ENCODE measurements at regions not wholly inside any gene's neighbourhood (a gene's known extent, or its start where the extent isn't known, plus 50 kb on each side); places are given as distances from the start of the nearest gene placed in this dataset.
"Not testable (repeated sequence)": the region's sequence is repeated elsewhere in the genome, so short reads cannot be mapped to it uniquely, and the experiment has no call there.

DNA sequence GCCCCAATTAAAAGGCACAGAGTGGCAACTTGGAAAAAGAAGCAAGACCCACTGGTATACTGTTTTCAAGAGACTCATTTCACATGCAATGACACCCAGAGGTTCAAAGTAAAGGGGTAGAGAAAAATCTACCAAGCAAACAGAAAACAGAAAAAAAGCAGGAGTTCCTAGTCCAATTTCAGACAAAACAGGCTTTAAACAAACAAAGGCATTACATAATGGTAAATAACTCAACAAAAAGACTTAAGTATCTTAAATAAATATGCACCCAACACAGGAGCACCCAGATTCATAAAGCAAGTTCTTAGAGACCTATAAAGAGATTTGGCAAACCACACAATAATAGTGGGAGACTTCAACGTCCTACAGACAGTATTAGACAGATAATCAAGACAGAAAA lies 215.8 kb downstream of the SLCO4C1 start:
- Histone ChIP-seq H3K4me1 (ENCODE audit: control insufficient read depth in 2 of 2, insufficient read depth in 2 of 2, low read length in 2 of 2) (no peaks in the 10 kb centered on the region), H3K4me3 (ENCODE audit: low read length in 2 of 2) (no peak overlapping the region), H3K36me3 (ENCODE audit: control insufficient read depth in 2 of 2, insufficient read depth in 2 of 2, low read length in 1 of 2) (no peaks in the 10 kb centered on the region), H3K27me3 (ENCODE audit: control insufficient read depth in 2 of 2, insufficient read depth in 1 of 2, low read length in 1 of 2) (no peaks in the 10 kb centered on the region), H3K27ac (ENCODE audit: low read depth in 1 of 2, low read length in 1 of 2) (no peak overlapping the region), H3K9me3 (ENCODE audit: control insufficient read depth in 2 of 2, insufficient read depth in 1 of 2, low read length in 1 of 2) (peaks cover 0 to 9% of the 10 kb centered on the region in 2 donors)
- no peak for DNase-seq (ENCODE audit: low read depth in 6 of 9, low spot score in 9 of 9)
- WGBS = 71% methylated on average over 1 of the region's 1 CpG

DNA sequence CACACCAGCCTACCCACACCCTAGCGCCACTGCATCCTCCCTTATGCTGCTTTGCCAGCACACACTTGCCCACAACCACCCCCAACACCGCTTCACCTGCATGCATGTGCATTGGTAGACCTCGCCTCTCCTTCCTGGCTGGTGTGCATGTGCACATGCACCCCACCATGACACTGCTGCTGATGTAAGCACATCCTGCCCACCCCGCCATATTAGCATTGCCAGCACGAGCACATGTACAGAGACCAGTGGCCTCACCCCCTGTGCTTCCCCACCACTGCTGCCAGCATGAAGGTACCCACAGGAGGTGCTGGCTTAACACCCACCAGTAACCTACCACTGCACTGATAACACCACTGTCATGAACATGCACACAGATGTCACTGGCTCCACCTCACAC lies 218.2 kb downstream of the SLCO4C1 start:
- DNase-seq (ENCODE audit: low read depth in 6 of 9, low spot score in 9 of 9) = no peak
- H3K27me3 ChIP-seq (ENCODE audit: control insufficient read depth in 2 of 2, insufficient read depth in 1 of 2, low read length in 1 of 2) = no peaks in the 10 kb centered on the region
- H3K36me3 ChIP-seq (ENCODE audit: control insufficient read depth in 2 of 2, insufficient read depth in 2 of 2, low read length in 1 of 2) = no peaks in the 10 kb centered on the region
- H3K9me3 ChIP-seq (ENCODE audit: control insufficient read depth in 2 of 2, insufficient read depth in 1 of 2, low read length in 1 of 2) = peaks cover 0 to 9% of the 10 kb centered on the region in 2 donors
- H3K27ac ChIP-seq (ENCODE audit: low read depth in 1 of 2, low read length in 1 of 2) = no peak overlapping the region
- no peaks in the 10 kb centered on the region for H3K4me1 ChIP-seq (ENCODE audit: control insufficient read depth in 2 of 2, insufficient read depth in 2 of 2, low read length in 2 of 2)
- 93% methylated on average over 5 of the region's 5 CpGs for WGBS
- no peak overlapping the region for H3K4me3 ChIP-seq (ENCODE audit: low read length in 2 of 2)

DNA sequence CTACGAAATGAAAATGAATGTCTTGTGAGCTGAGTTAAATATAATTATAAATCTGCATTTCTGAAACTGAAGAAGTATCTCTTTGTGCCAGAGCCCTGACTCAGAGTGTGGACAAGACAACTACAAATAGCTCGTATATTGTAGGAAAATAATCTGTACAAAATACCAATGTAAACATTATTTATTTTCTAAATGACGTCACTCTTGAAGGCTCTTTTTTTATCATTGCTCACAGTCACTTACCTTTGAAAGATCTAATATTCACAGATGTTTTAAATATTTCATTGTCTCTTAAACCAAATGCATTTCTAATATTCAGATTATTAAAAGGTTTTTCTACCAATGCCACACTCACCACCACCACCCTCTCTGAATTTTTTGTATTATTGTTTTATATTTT lies 226.1 kb downstream of the SLCO4C1 start:
- H3K9me3 ChIP-seq (ENCODE audit: control insufficient read depth in 2 of 2, insufficient read depth in 1 of 2, low read length in 1 of 2) = no peaks in the 10 kb centered on the region
- H3K27me3 ChIP-seq (ENCODE audit: control insufficient read depth in 2 of 2, insufficient read depth in 1 of 2, low read length in 1 of 2) = no peaks in the 10 kb centered on the region
- no peaks in the 10 kb centered on the region for H3K36me3 ChIP-seq (ENCODE audit: control insufficient read depth in 2 of 2, insufficient read depth in 2 of 2, low read length in 1 of 2)
- no peak overlapping the region for H3K27ac ChIP-seq (ENCODE audit: low read depth in 1 of 2, low read length in 1 of 2)
- H3K4me3 ChIP-seq (ENCODE audit: low read length in 2 of 2) = no peak overlapping the region
- H3K4me1 ChIP-seq (ENCODE audit: control insufficient read depth in 2 of 2, insufficient read depth in 2 of 2, low read length in 2 of 2) = no peaks in the 10 kb centered on the region
- DNase-seq (ENCODE audit: low read depth in 6 of 9, low spot score in 9 of 9) = no peak
- WGBS = 95% methylated on average over 3 of the region's 3 CpGs

DNA sequence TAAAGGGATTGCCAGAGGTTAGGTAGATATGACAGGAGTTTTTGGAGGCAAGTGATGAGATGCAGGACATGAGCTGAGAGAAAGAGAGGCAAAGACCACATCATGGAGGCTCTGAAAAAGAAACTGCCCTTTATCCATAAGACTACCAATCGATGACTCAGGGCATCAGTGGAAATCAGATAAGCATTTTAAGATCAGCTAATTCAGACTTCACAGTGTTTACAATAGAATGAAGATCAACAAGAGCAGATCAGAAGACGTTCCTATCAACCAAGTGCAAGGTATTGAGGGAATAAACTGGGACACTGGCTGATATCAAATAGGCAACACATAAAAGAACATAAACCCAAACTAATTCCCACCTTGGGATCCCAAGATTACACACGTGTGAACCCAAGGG lies 227.2 kb downstream of the SLCO4C1 start:
- DNase-seq (ENCODE audit: low read depth in 6 of 9, low spot score in 9 of 9) = no peak
- Histone ChIP-seq H3K36me3 (ENCODE audit: control insufficient read depth in 2 of 2, insufficient read depth in 2 of 2, low read length in 1 of 2) (no peaks in the 10 kb centered on the region), H3K27me3 (ENCODE audit: control insufficient read depth in 2 of 2, insufficient read depth in 1 of 2, low read length in 1 of 2) (no peaks in the 10 kb centered on the region), H3K27ac (ENCODE audit: low read depth in 1 of 2, low read length in 1 of 2) (no peak overlapping the region), H3K4me1 (ENCODE audit: control insufficient read depth in 2 of 2, insufficient read depth in 2 of 2, low read length in 2 of 2) (no peaks in the 10 kb centered on the region), H3K4me3 (ENCODE audit: low read length in 2 of 2) (no peak overlapping the region), H3K9me3 (ENCODE audit: control insufficient read depth in 2 of 2, insufficient read depth in 1 of 2, low read length in 1 of 2) (no peaks in the 10 kb centered on the region)
- WGBS = 76% methylated on average over 3 of the region's 3 CpGs

DNA sequence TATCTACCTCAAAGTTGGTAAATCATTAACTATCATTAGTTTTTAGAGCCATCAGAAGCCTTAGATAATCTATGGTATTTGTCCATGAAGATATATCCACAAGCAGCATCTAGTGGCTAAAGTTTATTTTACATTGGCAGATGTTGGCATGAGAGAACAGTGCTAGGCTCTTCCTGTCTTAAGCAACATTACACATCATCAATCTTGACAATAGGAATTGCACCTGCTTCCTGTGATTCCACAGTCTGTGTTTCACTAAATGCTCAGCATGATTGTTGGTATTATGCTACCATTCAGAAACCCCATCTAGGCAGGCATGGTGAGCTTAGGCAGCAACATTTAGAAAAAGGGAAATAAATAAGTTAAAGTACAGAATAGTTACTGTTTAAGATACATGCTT lies 246.6 kb downstream of the SLCO4C1 start:
- Histone ChIP-seq H3K4me1 (ENCODE audit: control insufficient read depth in 2 of 2, insufficient read depth in 2 of 2, low read length in 2 of 2) (no peaks in the 10 kb centered on the region), H3K27ac (ENCODE audit: low read depth in 1 of 2, low read length in 1 of 2) (no peak overlapping the region), H3K9me3 (ENCODE audit: control insufficient read depth in 2 of 2, insufficient read depth in 1 of 2, low read length in 1 of 2) (no peaks in the 10 kb centered on the region), H3K36me3 (ENCODE audit: control insufficient read depth in 2 of 2, insufficient read depth in 2 of 2, low read length in 1 of 2) (no peaks in the 10 kb centered on the region), H3K27me3 (ENCODE audit: control insufficient read depth in 2 of 2, insufficient read depth in 1 of 2, low read length in 1 of 2) (no peaks in the 10 kb centered on the region), H3K4me3 (ENCODE audit: low read length in 2 of 2) (no peak overlapping the region)
- no peak for DNase-seq (ENCODE audit: low read depth in 6 of 9, low spot score in 9 of 9)

DNA sequence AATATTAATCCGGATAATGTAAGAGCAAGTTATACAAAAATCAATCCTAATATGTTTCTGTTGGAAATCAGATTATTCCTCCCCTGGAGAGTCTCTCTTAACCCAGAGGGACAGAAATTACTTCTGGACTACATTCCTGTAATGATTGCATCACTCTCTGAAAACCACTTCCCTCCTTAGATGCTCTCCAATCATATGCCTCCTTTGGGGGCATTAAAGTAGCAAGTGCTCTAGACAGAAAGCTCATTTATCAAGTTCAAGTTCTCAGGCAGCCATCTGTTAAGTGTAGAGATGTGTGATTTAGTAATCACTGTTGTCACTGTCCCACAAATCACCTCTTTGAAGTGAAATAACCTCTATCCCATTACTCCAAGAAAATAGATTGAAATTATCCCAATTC lies 247.1 kb downstream of the SLCO4C1 start:
- H3K36me3 ChIP-seq (ENCODE audit: control insufficient read depth in 2 of 2, insufficient read depth in 2 of 2, low read length in 1 of 2) = no peaks in the 10 kb centered on the region
- H3K4me1 ChIP-seq (ENCODE audit: control insufficient read depth in 2 of 2, insufficient read depth in 2 of 2, low read length in 2 of 2) = no peaks in the 10 kb centered on the region
- H3K9me3 ChIP-seq (ENCODE audit: control insufficient read depth in 2 of 2, insufficient read depth in 1 of 2, low read length in 1 of 2) = no peaks in the 10 kb centered on the region
- H3K27ac ChIP-seq (ENCODE audit: low read depth in 1 of 2, low read length in 1 of 2) = no peak overlapping the region
- H3K4me3 ChIP-seq (ENCODE audit: low read length in 2 of 2) = no peak overlapping the region
- no peak for DNase-seq (ENCODE audit: low read depth in 6 of 9, low spot score in 9 of 9)
- no peaks in the 10 kb centered on the region for H3K27me3 ChIP-seq (ENCODE audit: control insufficient read depth in 2 of 2, insufficient read depth in 1 of 2, low read length in 1 of 2)
- WGBS = 96% methylated on average over 1 of the region's 1 CpG

DNA sequence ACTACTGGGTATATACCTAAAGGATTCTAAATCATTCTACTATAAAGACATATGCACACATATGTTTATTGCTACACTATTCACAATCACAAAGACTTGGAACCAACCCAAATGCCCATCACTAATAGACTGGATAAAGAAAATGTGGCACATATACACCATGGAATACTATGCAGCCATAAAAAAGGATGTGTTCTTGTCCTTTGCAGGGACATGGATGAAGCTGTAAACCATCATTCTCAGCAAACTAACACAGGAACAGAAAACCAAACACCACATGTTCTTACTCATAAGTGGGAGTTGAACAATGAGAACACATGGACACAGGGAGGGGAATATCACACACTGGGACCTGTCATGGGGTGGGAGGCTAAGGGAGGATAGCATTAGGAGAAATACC lies 249.0 kb downstream of the SLCO4C1 start:
- H3K9me3 ChIP-seq (ENCODE audit: control insufficient read depth in 2 of 2, insufficient read depth in 1 of 2, low read length in 1 of 2); H3K4me3 ChIP-seq (ENCODE audit: low read length in 2 of 2); H3K36me3 ChIP-seq (ENCODE audit: control insufficient read depth in 2 of 2, insufficient read depth in 2 of 2, low read length in 1 of 2); H3K27ac ChIP-seq (ENCODE audit: low read depth in 1 of 2, low read length in 1 of 2); H3K4me1 ChIP-seq (ENCODE audit: control insufficient read depth in 2 of 2, insufficient read depth in 2 of 2, low read length in 2 of 2); H3K27me3 ChIP-seq (ENCODE audit: control insufficient read depth in 2 of 2, insufficient read depth in 1 of 2, low read length in 1 of 2); DNase-seq (ENCODE audit: low read depth in 6 of 9, low spot score in 9 of 9): not testable (repeated sequence)

DNA sequence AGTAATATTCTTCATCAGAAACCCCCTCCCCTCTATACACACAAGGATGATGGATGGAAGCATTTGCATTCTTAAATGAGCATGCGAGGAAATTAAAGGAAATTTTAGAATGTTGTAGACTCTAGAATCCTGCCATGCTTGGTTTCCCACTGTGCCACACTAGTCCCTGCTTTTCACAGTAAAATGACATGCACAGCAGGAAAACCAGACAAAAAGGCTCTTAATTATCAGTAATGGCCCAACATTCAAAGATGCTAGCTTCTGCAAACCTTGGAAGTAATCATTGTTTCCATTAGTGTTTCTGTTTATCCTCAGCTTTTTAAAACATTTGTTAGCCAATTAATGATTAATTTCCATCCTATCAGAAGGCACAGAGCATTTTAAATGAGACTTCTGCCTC lies 255.8 kb downstream of the SLCO4C1 start:
- DNase-seq (ENCODE audit: low read depth in 6 of 9, low spot score in 9 of 9) = no peak
- Histone ChIP-seq H3K4me3 (ENCODE audit: low read length in 2 of 2) (no peak overlapping the region), H3K27me3 (ENCODE audit: control insufficient read depth in 2 of 2, insufficient read depth in 1 of 2, low read length in 1 of 2) (no peaks in the 10 kb centered on the region), H3K36me3 (ENCODE audit: control insufficient read depth in 2 of 2, insufficient read depth in 2 of 2, low read length in 1 of 2) (no peaks in the 10 kb centered on the region), H3K27ac (ENCODE audit: low read depth in 1 of 2, low read length in 1 of 2) (no peak overlapping the region), H3K4me1 (ENCODE audit: control insufficient read depth in 2 of 2, insufficient read depth in 2 of 2, low read length in 2 of 2) (no peaks in the 10 kb centered on the region), H3K9me3 (ENCODE audit: control insufficient read depth in 2 of 2, insufficient read depth in 1 of 2, low read length in 1 of 2) (no peaks in the 10 kb centered on the region)
- WGBS = 96% methylated on average over 1 of the region's 1 CpG

DNA sequence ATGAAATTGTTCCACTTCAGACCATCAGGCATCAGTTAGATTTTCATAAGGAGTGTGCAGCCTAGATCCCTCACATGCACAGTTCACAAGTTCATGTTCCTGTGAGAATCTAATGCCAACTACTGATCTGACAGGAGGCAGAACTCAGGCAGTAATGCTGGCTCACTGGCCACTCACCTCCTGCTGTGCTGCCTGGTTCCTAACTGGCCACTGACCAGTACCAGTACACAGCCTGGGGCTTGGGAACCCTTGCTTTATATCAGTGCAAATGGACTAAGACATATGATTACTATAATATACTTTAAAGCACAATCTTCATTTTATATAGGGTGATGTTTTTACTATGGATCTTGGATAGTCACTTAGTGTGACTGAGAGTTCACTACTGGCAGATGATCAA lies 259.2 kb downstream of the SLCO4C1 start:
- DNase-seq (ENCODE audit: low read depth in 6 of 9, low spot score in 9 of 9) = no peak
- Histone ChIP-seq H3K27me3 (ENCODE audit: control insufficient read depth in 2 of 2, insufficient read depth in 1 of 2, low read length in 1 of 2) (no peaks in the 10 kb centered on the region), H3K4me1 (ENCODE audit: control insufficient read depth in 2 of 2, insufficient read depth in 2 of 2, low read length in 2 of 2) (no peaks in the 10 kb centered on the region), H3K9me3 (ENCODE audit: control insufficient read depth in 2 of 2, insufficient read depth in 1 of 2, low read length in 1 of 2) (no peaks in the 10 kb centered on the region), H3K4me3 (ENCODE audit: low read length in 2 of 2) (no peak overlapping the region), H3K36me3 (ENCODE audit: control insufficient read depth in 2 of 2, insufficient read depth in 2 of 2, low read length in 1 of 2) (no peaks in the 10 kb centered on the region), H3K27ac (ENCODE audit: low read depth in 1 of 2, low read length in 1 of 2) (no peak overlapping the region)

DNA sequence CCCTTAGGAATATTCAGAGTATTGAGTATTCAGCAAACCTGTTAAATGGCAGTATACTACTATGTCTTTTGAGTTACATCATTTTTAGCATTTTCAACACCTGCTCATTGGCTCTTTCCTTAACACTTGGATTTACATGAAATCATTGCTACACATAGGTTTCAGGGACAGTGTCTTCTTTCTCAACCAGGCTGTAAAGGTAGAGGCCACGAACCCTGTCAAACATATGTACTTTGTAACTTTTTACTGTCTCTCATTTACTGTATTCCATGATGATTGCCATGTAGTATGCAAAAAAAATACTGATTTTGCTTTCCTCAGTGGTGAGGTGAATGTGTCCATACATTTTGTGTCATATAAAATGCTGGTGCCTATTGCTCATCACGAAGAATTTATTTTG lies 264.4 kb downstream of the SLCO4C1 start:
- H3K4me1 ChIP-seq (ENCODE audit: control insufficient read depth in 2 of 2, insufficient read depth in 2 of 2, low read length in 2 of 2) = no peaks in the 10 kb centered on the region
- no peak overlapping the region for H3K27ac ChIP-seq (ENCODE audit: low read depth in 1 of 2, low read length in 1 of 2)
- DNase-seq (ENCODE audit: low read depth in 6 of 9, low spot score in 9 of 9) = no peak
- no peaks in the 10 kb centered on the region for H3K36me3 ChIP-seq (ENCODE audit: control insufficient read depth in 2 of 2, insufficient read depth in 2 of 2, low read length in 1 of 2)
- H3K9me3 ChIP-seq (ENCODE audit: control insufficient read depth in 2 of 2, insufficient read depth in 1 of 2, low read length in 1 of 2) = no peaks in the 10 kb centered on the region
- H3K27me3 ChIP-seq (ENCODE audit: control insufficient read depth in 2 of 2, insufficient read depth in 1 of 2, low read length in 1 of 2) = no peaks in the 10 kb centered on the region
- 88% methylated on average over 2 of the region's 2 CpGs for WGBS
- no peak overlapping the region for H3K4me3 ChIP-seq (ENCODE audit: low read length in 2 of 2)

Measured in thymus (tissue), 11 donors.